ENCODE measurements at regions not wholly inside any gene's neighbourhood (a gene's known extent, or its start where the extent isn't known, plus 50 kb on each side); places are given as distances from the start of the nearest gene placed in this dataset.

- no peak for DNase-seq
Observed at GRCh38 chr1:63042278-63042677, 258.3 kb downstream of the ATG4C start.

- no peak for DNase-seq
Observed at GRCh38 chr1:63046539-63046938, 262.6 kb downstream of the ATG4C start.

GRCh38 chr1:63049135-63049534 is 265.2 kb downstream of the ATG4C start:
- DNase-seq, result no peak

- no peak for DNase-seq
Observed at GRCh38 chr1:63051356-63051755, 267.4 kb downstream of the ATG4C start.

- no peak for DNase-seq
Observed at GRCh38 chr1:63051886-63052285, 268.0 kb downstream of the ATG4C start.

GRCh38 chr1:63054184-63054583 is 268.2 kb upstream of the FOXD3 start:
- DNase-seq, result no peak

- no peak for DNase-seq
Observed at GRCh38 chr1:63063367-63063766, 259.0 kb upstream of the FOXD3 start.

GRCh38 chr1:63064135-63064534 is 258.2 kb upstream of the FOXD3 start:
- no peak for DNase-seq

GRCh38 chr1:63068626-63069025 is 253.7 kb upstream of the FOXD3 start:
- DNase-seq, result no peak

- DNase-seq, result no peak
Observed at GRCh38 chr1:63069214-63069613, 253.2 kb upstream of the FOXD3 start.

GRCh38 chr1:63073309-63074306 is 248.8 kb upstream of the FOXD3 start:
- peak; percentile 57 to 82 for DNase-seq

- DNase-seq, result peak; percentile 22 to 57
Observed at GRCh38 chr1:63074321-63074720, 248.0 kb upstream of the FOXD3 start.

- DNase-seq, result no peak
Observed at GRCh38 chr1:63082766-63083165, 239.6 kb upstream of the FOXD3 start.

- DNase-seq, result peak; percentile 12 to 40
Observed at GRCh38 chr1:63087966-63088365, 234.4 kb upstream of the FOXD3 start.

- DNase-seq, result no peak
Observed at GRCh38 chr1:63099188-63099587, 223.2 kb upstream of the FOXD3 start.

GRCh38 chr1:63101336-63101735 is 221.0 kb upstream of the FOXD3 start:
- no peak for DNase-seq

- no peak for DNase-seq
Observed at GRCh38 chr1:63103682-63104081, 218.7 kb upstream of the FOXD3 start.

GRCh38 chr1:63107066-63107465 is 215.3 kb upstream of the FOXD3 start:
- DNase-seq, result no peak

- no peak for DNase-seq
Observed at GRCh38 chr1:63108206-63108605, 214.2 kb upstream of the FOXD3 start.

GRCh38 chr1:63112155-63112900 is 210.0 kb upstream of the FOXD3 start:
- no peak for DNase-seq

- DNase-seq, result no peak
Observed at GRCh38 chr1:63115527-63115926, 206.8 kb upstream of the FOXD3 start.

GRCh38 chr1:63116016-63116415 is 206.4 kb upstream of the FOXD3 start:
- DNase-seq, result no peak

GRCh38 chr1:63119575-63120155 is 202.7 kb upstream of the FOXD3 start:
- DNase-seq, result no peak

- peak; percentile 62 to 82 for DNase-seq
Observed at GRCh38 chr1:63122079-63122478, 200.3 kb upstream of the FOXD3 start.

All from NCI-H524 (cell line).